G401 (cell line): ENCODE measurements at regions not wholly inside any gene's neighbourhood (a gene's known extent, or its start where the extent isn't known, plus 50 kb on each side); places are given as distances from the start of the nearest gene placed in this dataset.

Experiments used
- DNase-seq: peaks from one replicate; pipeline ENCODE4 v3.0.0-alpha.2; 2015; ENCODE audit warnings: low spot score
- in situ Hi-C: cut with HindIII; loops from 2 replicates; pipeline ENCODE4 v1.10.0; 2016; ENCODE audit warnings: low sequenced_read_pairs, mixed read lengths

- DNase-seq: no peak
- in situ Hi-C loops: no loop called here
These were observed 50.8 kb upstream of the NAV2 start for GRCh38 chr11:19661827-19662226.

- DNase-seq: no peak
- in situ Hi-C loops: no loop called here
These were observed 52.6 kb upstream of the NAV2 start for GRCh38 chr11:19660076-19660475.

- in situ Hi-C loops: no loop called here
- no peak for DNase-seq
These were observed 53.1 kb upstream of the NAV2 start for GRCh38 chr11:19659529-19659928.

GRCh38 chr11:19658344-19658743 is 54.3 kb upstream of the NAV2 start:
- in situ Hi-C loops: no loop called here

GRCh38 chr11:19656140-19656541 is 56.5 kb upstream of the NAV2 start:
- in situ Hi-C loops: no loop called here
- no peak for DNase-seq

More at GRCh38 chr11:19658344-19658743, 54.3 kb upstream of the NAV2 start:
- DNase-seq: no peak

GRCh38 chr11:19652623-19653375 is 59.8 kb upstream of the NAV2 start:
- DNase-seq: peak; percentile 47
- in situ Hi-C loops: no loop called here

- in situ Hi-C loops: no loop called here
- DNase-seq: peak; percentile 80
These were observed 61.0 kb upstream of the NAV2 start for GRCh38 chr11:19651653-19652052.

GRCh38 chr11:19651028-19651427 is 61.6 kb upstream of the NAV2 start:
- in situ Hi-C loops: no loop called here
- DNase-seq: no peak

- DNase-seq: no peak
- in situ Hi-C loops: no loop called here
These were observed 62.2 kb upstream of the NAV2 start for GRCh38 chr11:19650467-19650866.

GRCh38 chr11:19649751-19650150 is 62.9 kb upstream of the NAV2 start:
- DNase-seq: no peak
- in situ Hi-C loops: no loop called here

GRCh38 chr11:19648321-19648720 is 64.3 kb upstream of the NAV2 start:
- no peak for DNase-seq
- in situ Hi-C loops: no loop called here

GRCh38 chr11:19647816-19648215 is 64.8 kb upstream of the NAV2 start:
- in situ Hi-C loops: no loop called here
- no peak for DNase-seq

GRCh38 chr11:19646921-19647320 is 65.7 kb upstream of the NAV2 start:
- in situ Hi-C loops: no loop called here
- DNase-seq: no peak

GRCh38 chr11:19646308-19646707 is 66.3 kb upstream of the NAV2 start:
- in situ Hi-C loops: no loop called here
- no peak for DNase-seq

GRCh38 chr11:19644316-19644715 is 68.3 kb upstream of the NAV2 start:
- in situ Hi-C loops: no loop called here

GRCh38 chr11:19642185-19643158 is 70.2 kb upstream of the NAV2 start:
- in situ Hi-C loops: no loop called here
- DNase-seq: no peak

More at GRCh38 chr11:19644316-19644715, 68.3 kb upstream of the NAV2 start:
- no peak for DNase-seq

GRCh38 chr11:19639603-19640105 is 73.0 kb upstream of the NAV2 start:
- DNase-seq: no peak
- in situ Hi-C loops: no loop called here

- in situ Hi-C loops: no loop called here
- no peak for DNase-seq
These were observed 77.3 kb upstream of the NAV2 start for GRCh38 chr11:19635332-19635731.

GRCh38 chr11:19633276-19633675 is 79.4 kb upstream of the NAV2 start:
- in situ Hi-C loops: no loop called here

GRCh38 chr11:19632499-19632834 is 80.2 kb upstream of the NAV2 start:
- DNase-seq: no peak
- in situ Hi-C loops: no loop called here

More at GRCh38 chr11:19633276-19633675, 79.4 kb upstream of the NAV2 start:
- DNase-seq: peak; percentile 35
